Glomerular visceral epithelial cell (primary cell): ENCODE measurements at regions not wholly inside any gene's neighbourhood (a gene's known extent, or its start where the extent isn't known, plus 50 kb on each side); places are given as distances from the start of the nearest gene placed in this dataset.

Source experiments
- DNase-seq: peaks from one replicate; pipeline ENCODE4 v3.0.0-alpha.2; 2016; ENCODE audit errors: extremely low spot score

DNA sequence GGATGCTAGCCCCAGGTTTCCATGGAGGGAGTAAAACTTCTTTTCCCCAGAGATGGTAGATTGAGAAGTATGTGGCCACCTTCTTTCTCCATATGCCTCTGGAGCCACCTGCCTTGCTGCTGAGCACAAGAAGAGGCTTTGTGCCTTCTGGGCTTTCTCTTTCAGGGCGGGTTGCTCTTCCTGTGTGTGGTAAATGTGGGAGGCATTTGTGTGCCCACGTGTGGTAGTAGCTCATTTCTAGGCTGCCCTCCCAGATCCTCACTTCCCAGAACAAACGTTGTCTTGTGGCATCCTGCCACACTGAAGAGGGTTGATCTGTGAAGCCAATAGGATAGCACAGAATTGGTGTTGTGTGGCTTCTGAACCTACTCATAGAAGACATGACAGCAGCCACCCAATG, 342.0 kb upstream of the PODXL start:
- no peak for DNase-seq

DNA sequence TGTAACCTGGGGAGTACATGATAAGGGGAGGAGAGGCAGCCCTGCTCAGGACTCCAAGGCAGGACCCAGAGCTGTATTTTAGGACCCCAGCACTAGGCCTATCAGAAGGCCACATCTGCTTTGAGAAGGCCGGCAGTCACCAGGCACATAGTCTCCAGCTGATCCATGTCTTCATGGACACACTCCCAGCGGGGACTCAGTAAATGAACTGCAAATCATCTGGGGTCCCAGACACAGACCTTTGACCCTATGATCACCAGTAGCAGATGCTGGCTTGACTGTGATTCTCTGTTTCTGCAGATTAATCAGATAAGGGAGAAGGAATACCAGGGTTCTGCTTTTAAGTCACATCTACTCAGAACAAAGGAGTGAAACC, 341.4 kb upstream of the PODXL start:
- no peak for DNase-seq

DNA sequence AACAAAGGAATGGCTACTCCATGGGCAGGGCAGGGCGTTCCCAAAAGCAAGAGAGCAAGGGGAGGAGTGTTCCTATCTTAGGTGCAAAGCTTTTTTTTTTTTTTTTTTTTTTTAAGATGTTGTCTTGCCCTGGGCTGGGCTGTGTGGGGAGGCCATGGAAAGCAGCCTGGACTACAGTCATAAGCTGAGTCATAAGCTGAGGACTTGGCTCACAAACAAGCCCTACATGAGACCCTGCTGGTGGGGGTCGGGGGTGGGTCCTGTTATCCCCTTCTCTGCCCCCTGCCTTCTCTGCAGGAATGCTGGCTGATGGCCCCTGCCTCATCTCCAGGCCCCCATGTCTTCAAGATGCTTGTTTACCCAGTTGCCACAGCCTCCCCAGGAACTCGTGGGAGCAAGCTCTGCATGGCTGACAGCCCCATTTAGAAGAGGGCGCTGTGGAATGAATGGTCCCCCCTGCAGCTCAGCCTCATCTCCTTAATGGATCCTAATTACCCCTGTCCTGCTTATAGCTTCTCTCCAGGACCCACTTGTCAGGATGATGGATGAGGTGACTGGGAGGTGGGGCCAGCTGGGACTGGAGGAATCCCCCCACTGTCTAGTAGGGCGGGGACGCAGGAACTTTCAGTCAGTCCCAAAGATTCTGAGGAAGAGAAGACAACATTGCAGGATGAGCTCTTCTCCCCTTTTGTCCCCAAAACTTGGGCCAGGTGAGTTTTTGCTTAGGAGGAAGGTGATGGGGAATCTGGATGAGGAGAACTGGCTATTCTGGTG, 340.8 kb upstream of the PODXL start:
- peak; percentile 9 for DNase-seq

DNA sequence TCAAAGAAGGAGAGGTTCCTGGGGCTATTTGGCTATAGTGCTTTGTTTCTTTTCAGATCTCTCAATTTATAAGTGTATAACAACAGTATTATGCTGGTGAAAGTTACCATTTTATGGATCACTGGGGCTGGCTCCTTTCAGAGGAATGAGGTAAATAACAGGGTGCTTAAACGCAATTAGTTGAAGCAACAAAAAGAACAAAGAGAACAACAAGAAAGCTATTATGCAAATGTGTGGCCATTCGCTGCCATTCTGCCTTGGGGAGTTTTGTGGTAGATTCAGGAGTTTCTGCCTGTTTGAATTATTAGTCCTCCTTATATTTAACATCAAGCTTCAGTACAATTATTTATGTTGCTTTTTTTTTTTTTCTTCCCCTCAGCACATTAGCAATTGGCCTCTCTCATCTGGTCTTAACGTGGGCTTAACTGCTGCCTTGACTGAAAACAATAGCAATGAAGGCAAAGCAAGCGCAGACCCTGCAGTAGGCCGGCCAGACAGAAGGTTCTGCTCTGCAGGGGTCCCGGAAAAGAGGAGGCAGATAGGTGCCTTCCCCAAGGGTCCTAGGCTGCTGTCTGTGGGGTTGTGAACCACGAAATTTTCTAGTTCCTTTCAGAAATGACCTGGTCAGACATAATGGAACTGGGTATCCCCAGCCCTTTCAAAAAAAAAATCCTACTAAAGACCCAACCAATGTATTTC, 339.9 kb upstream of the PODXL start:
- DNase-seq: no peak

DNA sequence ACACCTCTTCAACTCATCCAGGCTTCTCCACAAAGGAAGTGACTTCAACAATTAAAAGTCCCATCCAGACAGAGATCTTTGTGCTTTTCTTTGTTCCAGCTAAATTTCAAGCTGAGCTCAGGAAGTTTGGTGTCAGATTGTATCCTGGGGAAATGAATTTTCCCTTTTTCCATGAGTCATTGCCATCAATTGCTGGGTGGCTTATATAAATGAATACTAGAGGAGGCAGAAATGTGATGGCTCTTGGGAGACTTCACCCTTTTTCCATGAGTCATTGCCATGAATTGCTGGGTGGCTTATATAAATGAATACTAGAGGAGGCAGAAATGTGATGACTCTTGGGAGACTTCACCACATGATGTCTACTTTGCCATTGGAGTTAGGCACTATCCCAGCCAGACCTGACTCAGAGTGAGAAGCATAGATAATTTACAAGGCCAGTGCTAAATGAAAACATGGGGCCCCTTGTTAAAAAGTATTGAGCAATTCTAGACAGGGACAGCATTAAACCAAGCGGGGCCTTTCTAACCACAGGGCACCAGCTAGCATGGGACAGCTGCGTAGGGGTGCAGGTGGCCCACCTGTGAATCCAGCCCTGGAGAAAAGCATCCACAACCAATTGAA, 339.2 kb upstream of the PODXL start:
- peak; percentile 73 for DNase-seq

DNA sequence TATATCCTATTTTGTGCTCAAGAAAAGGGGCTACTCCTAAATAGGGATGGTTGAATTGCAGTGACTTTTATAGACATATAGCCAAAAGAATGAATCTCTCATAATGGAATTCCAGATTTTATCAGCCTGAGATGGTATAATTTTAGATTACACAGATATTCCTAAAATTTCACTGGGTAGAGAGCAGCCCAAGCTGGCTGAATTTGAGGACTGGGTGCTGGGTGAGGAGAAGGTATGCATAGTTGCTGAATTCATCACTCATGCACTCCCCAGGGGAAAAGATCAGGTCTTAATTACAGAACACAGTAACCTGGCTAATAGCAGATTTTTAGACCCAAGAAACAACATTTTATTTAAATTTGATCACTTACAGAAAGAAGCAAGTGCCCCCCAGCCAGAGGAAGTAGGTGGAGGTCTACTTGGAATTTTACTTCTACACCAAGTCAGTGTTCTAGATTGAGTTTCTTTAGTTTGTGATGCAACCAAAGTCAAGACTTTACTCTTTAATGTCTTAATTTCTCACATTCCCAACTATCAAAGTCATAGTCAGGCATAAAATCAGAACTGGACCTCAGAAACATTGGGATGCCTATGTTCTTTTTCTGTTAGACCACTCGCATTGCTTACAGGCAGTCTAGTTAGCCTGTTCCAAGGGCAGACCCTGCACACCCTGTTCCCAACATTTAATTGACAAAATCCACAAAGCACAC, 337.4 kb upstream of the PODXL start:
- no peak for DNase-seq

DNA sequence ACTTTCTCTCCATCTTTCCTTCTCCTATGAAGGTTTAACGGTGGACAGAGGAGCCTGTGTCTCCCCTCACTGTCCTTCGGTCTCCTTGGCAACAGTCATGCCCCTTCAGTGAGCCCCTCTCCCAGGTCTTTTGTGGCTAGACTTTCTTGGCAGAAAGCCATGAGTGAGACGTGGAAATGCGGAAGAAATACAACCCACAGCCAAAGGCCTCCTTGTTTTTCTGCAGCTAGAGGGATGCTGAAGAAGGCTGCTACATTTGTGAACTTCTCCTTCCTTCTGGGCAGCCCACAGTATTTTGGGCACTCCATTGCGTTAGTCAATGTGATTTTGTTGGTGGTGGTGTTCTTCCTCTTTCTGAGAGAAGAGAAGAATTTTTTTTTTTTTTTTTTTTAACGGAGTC, 333.7 kb upstream of the PODXL start:
- no peak for DNase-seq

DNA sequence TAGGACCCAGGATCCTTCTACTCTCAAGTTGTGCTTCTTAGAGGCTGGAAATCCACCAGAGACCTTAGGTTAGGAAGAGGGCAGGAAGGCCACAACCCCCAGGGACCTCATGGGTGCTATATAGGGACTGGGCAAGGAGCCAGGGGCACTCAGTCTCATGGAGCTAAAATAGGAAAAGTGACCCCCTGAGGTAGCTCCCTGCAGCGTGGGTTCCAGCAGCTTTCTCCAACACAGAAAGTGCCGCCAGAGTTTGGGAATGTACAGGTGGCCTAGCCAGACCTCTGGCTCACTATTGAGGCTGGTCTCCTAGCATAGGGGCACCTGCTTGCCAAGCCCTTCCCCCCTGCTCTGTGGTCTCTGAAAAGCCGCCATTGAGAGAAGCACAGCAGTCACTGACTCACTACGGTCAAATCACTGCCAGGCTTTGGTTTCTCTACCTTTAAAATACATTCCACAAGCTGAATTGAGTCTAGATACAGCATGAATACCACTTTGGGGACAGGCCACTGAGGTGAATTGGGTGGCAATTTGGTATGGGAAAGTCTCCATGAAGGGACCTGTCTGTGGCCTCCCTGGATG, 333.2 kb upstream of the PODXL start:
- no peak for DNase-seq

DNA sequence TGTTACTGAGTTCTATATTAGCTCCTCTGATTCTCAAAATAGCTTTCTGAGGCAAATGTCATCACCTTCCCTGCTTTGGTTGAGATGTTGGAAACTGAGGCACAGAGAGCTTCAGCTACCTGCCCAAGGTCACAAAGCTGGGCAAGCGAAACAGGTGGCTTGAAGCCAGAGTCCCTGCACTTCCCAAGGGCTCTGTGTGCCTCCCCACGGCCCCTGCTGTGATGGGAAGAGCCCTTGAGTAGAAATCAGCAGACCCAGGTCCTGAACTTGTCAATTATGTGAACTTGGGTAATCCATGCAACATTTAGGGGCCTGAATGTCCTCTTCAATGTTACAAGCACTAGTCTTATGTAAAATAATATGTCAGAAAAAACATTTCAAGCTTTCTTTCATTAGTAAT, 327.3 kb upstream of the PODXL start:
- DNase-seq: no peak

DNA sequence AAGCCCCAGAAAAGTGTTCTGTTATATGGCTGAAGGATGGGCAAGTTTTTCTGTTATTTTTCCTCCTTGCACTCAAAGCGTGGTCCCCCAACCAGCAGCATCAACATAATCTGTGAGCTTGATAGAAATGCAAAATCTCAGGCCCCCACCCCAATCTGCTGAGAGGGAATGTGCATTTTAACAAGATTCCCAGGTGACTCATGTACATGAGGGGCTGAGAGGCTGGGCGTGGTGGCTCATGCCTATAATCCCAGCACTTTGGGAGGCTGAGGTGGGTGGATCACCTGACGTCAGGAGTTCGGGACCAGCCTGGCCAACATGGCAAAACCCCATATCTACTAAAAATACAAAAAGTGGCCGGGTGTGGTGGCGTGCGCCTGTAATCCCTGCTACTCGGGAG, 326.8 kb upstream of the PODXL start:
- no peak for DNase-seq

DNA sequence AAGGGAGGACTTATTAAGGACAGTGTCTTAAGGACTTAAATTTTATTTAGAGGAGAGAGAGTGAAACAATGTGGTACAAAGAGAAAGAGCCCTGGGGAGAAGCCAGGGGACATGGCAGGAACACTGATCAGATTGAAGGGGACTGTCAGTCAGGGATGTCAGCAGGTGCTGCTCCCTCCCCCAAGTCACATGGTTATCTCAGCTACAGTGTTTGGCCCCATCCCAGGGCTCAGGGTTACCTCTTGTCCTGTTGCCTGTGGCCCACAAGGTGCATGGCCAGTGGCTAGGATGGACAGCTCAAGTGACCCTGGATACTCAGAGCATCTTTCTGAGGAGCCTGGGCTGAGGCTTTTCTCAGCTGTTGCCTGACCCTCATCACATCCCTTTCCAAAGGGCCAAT, 325.9 kb upstream of the PODXL start:
- DNase-seq: no peak

DNA sequence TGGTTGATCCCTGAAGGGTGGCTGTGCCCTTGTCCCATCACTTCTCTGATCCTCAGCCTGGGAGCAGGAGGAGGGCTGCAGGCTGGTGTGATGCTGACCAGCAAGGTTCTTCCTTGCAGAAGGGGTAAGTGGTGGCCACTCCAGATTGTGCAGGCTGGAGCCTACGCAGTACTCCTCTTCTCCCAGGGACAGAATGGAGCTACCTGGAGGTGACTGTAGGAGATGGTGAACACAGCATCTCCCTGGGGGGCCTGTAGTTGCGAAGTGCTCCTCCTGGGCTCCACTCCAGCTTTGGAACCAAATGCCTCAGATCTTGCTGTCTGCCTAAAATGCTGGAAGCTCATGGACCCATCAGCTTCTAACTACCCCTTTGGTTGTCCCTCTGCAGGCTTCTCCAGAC, 323.6 kb upstream of the PODXL start:
- DNase-seq: no peak

DNA sequence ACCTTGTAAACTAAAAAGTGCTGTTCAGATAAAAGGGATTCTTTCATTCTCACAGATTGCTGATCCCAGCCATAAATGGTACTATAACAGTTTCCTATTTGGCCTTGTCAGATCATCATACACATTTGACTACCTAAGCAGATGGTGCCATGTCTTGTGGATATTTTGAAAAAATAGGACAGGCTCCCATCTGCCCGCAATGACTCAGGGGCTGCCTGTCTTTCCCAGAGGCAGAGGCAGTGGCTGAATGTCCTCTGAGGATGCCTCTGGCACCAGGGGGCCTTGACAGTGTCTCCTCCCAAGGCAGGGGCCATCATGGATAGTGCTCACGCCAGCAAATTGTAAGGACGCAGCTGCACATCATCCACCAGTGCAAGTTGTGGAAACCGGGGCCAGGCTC, 323.0 kb upstream of the PODXL start:
- DNase-seq: no peak

DNA sequence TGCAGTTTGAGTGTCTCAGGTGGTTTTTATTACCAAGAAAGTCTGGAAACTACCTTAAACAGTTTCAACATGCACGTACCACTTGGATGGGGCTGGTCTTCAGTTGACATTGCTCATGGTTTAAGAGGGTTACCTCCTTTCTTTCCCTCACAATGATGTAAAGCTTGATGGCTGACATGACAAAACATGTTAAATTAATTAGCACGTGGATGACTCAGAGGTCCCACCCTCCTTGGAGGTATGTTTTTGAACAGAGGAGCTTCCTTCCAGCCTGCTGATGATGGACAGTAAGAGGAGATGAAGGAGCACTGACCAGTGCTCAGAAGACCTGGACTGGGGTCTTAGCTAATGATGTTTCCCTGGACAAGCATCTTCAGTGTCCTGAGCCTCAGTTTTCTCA, 322.3 kb upstream of the PODXL start:
- no peak for DNase-seq

DNA sequence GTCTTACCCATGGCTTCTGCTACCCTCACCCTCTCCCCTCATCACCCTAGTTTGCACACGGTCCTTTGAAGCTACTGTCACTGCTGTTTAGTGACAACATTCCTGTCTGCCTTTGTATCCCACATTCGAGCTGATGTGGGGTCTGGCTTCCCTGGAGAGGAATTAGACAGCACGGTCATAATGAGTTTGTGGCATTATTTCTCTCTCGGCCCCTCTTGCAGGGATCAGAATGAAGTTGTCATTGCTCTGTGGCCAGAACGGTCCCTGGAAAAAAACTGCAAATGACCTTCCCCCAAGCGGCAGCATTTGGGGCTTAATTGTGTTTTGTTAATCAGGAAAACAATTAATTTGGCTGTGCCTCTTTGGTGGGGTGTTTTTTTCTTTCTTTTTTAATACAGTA, 317.2 kb upstream of the PODXL start:
- DNase-seq: no peak

DNA sequence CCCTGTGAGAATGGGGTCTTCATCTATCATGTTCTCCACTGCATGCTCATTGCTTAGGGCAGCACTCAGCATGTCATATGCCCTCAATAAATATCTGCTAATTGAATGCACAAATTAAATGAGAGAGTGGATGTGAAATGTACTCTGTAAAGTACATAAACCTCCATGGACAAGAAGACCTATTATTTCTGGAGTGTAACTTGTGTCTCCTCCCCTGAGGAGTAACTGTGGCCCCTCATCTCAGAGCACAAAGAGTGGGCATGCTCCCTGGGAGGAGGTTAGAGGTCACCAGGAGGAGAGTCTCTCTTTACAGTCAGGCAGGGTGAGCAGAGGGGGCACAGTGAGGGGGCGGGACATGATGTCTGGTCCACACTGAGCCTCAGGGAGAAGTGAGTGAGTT, 313.6 kb upstream of the PODXL start:
- DNase-seq: no peak

DNA sequence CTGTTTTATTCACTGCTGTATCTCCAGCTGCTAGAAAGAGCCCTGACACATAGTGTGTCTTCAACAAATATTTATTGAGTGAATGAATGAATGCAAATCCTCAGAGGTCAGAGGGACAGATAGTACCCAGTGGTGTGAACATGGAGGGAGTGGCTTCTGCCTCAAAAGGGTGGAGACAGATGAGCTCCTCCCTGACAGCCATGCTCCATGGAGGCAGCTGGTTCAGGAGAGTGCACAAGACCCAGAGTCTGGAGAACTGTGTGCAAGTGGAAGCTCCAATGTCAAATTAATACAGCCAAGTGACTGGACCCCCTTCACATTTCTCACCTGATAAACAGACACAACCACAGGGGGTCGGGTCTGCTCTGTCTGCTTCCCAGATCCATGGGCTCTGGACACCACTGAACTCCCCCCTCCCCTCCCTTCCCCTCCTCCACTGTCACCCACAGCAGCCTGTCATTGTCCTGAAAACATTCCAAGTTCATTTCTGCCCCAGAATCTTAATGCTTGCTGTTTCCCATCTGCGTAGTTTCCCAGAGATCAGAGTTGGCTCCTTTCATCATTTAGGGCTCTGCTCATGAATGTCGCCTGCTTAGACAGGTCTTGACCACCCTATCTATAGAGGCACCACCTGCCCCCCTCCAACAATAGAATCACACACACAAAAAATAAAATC, 312.9 kb upstream of the PODXL start:
- no peak for DNase-seq

DNA sequence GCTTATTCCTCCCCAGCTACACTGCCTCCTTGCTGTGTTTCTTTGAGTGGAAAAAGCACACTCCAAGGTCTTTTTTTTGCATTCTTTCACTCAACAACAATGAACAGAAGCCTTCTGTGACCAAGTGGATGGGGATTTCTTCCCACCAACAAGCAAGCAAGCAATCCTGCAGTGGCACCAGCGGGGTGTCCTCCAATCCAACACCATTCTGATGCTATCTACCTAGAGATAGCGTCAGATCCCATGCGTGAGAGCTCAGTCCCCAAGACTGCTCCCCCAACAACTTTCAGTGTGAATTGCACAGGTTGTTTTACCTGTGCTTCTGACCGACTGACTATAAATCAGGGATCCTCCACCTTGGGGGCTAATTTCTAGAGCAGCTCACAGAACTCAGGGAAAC, 311.0 kb upstream of the PODXL start:
- DNase-seq: no peak

DNA sequence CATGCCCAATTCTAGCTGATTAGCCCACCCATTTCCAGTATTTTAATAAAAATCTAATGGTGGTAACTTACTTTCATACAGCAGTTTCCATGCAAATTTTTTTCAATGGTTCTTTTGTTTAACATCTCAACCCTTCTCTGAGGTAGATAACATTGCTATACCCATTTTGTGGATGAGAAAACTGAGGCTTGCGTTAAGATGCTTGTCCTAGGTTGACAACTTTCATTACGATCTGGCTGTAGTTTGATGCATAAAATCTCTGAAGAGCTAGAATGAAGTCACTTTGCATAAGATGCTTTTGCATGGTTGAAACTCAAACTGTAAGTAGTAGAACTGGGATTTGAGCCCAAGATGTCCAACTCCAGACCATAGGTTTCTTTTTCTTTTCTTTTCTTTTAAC, 309.5 kb upstream of the PODXL start:
- no peak for DNase-seq

DNA sequence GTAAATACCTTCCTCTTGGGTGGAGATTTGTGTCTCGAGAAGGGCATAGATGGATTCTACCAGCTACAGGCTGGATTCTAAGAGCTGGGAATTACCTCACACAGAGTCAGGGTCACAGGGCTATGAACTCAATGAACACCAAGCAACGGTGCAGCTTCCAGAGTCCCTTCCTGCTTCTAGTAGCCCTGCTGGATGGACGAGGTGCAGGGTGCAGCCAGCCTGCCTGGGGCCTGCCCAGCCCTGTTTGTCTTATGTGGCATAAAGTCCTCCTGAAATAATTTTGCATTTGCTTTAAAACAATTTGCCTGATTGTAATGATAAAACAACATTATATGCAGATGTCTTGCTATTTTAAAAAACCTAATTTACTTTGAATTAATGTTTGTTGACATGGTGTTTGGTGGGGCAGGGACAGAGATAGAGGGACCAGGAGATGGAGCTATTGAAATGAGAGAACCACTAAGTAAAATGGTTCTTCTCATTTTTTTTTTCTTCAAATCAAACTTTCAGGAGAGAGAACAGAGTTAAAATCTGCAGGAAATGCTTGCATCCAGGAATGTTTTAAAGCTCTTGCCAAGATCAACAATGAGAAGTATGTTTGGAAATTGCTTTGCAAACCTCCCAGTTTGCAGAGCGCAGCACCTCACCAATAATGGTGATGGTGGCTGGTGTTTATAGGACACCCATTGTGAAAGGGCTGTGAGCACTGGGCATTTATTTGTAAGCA, 305.4 kb upstream of the PODXL start:
- no peak for DNase-seq
